Right lobe of liver (tissue), 6 donors: ENCODE measurements at regions not wholly inside any gene's neighbourhood (a gene's known extent, or its start where the extent isn't known, plus 50 kb on each side); places are given as distances from the start of the nearest gene placed in this dataset.

Experiments
- ATAC-seq, 4 donors: fragments of 200-7000 bp; cut with Tn5 transposase; one replicate each; pipeline ENCODE4 v1.9.1; 2020; ENCODE audit warnings: mild to moderate bottlenecking in 4 of 4, moderate library complexity in 4 of 4
- DNase-seq, 3 donors: peaks; one replicate each; pipeline ENCODE4 v3.0.0-alpha.2; 2020
- H3K27ac ChIP-seq, 3 donors: fragments of 200-600 bp; one replicate each; pipeline ENCODE4 v1.8.0; 2022
- H3K27me3 ChIP-seq, 2 donors: fragments of 200-600 bp; one replicate each; pipeline ENCODE4 v1.8.0; 2022
- H3K36me3 ChIP-seq, 4 donors: fragments of 200-600 bp; sonication (generic) in 1 of 4; one replicate each; pipeline versions ENCODE4 v1.5.1 to v1.8.0; 2017 to 2022; ENCODE audit warnings: control low read depth in 1 of 4
- H3K4me1 ChIP-seq, 4 donors: fragments of 200-600 bp; sonication (generic) in 1 of 4; one replicate each; pipeline versions ENCODE4 v1.5.1 to v1.8.0; 2017 to 2022; ENCODE audit warnings: control low read depth in 1 of 4
- H3K4me3 ChIP-seq, 3 donors: fragments of 200-600 bp; one replicate each; pipeline ENCODE4 v1.8.0; 2022
- H3K9me3 ChIP-seq, 4 donors: fragments of 200-600 bp; sonication (generic) in 1 of 4; one replicate each; pipeline versions ENCODE4 v1.5.1 to v1.8.0; 2017 to 2022; ENCODE audit warnings: control low read depth in 1 of 4
- CTCF ChIP-seq, 4 donors: fragments of 200-600 bp in 3 of 4; fragments of 450-650 bp in 1 of 4; IDR thresholded peaks; one replicate each; pipeline versions ENCODE4 v1.5.1 to v1.8.0; 2016 to 2022; ENCODE audit warnings: antibody characterized with exemption in 4 of 4, mild to moderate bottlenecking in 2 of 4
- POLR2A ChIP-seq: fragments of 450-650 bp; IDR thresholded peaks from one replicate; pipeline ENCODE4 v1.6.1; 2017; ENCODE audit warnings: antibody characterized with exemption, mild to moderate bottlenecking
- WGBS: methylation state at CpG from one replicate; pipeline ENCODE4 v1.1.6; 2018; ENCODE audit warnings: low coverage, low lambda C conversion rate; ENCODE audit not compliant: insufficient coverage; ENCODE audit errors: missing lambda C conversion rate; 5-methylcytosine and 5-hydroxymethylcytosine counted together
- intact Hi-C, 2 donors: fragments of 100-400 bp; cut with DNase I; formaldehyde crosslinking; loops; one replicate each; pipeline versions ENCODE4 v1.11.2 to v1.14.1; 2022
- donor health status: DM: no; HTN: yes; CAD: no.
- donor health status: DM: no; HTN: no; CAD: no.
- donor health status: DM: no; HTN: no; CAD: no.
- donor health status: DM: no; HTN: yes; CAD: no.
- donor health status: DM: no; HTN: yes; CAD: no.

- H3K4me1 ChIP-seq = no peaks in the 10 kb centered on the region
- 48% methylated on average over 3 of the region's 3 CpGs for WGBS
- no peak for DNase-seq
- TF ChIP-seq CTCF (IDR thresholded peaks at IDR 0.05) (no peak), POLR2A (no peak)
- H3K4me3 ChIP-seq = no peak overlapping the region
- intact Hi-C loops = no loop called here
- no peaks in the 10 kb centered on the region for H3K27me3 ChIP-seq
- H3K9me3 ChIP-seq = no peaks in the 10 kb centered on the region
- H3K27ac ChIP-seq = no peak overlapping the region
- ATAC-seq = no peak
- no peaks in the 10 kb centered on the region for H3K36me3 ChIP-seq
These were observed 605.6 kb upstream of the SETBP1 start for GRCh38 chr18:44075038-44075437.

GRCh38 chr18:44079606-44080005 is 601.1 kb upstream of the SETBP1 start:
- H3K27ac ChIP-seq = no peak overlapping the region
- no peaks in the 10 kb centered on the region for H3K36me3 ChIP-seq
- no peak overlapping the region for H3K4me3 ChIP-seq
- TF ChIP-seq POLR2A (no peak), CTCF (IDR thresholded peaks at IDR 0.05) (no peak)
- H3K4me1 ChIP-seq = no peaks in the 10 kb centered on the region
- intact Hi-C loops = no loop called here
- H3K9me3 ChIP-seq = no peaks in the 10 kb centered on the region
- 25% methylated on average over 1 of the region's 1 CpG for WGBS
- ATAC-seq (no peak), DNase-seq (no peak)
- no peaks in the 10 kb centered on the region for H3K27me3 ChIP-seq

- no peaks in the 10 kb centered on the region for H3K36me3 ChIP-seq
- DNase-seq (no peak), ATAC-seq (no peak)
- H3K27ac ChIP-seq = no peak overlapping the region
- intact Hi-C loops = no loop called here
- no peaks in the 10 kb centered on the region for H3K27me3 ChIP-seq
- no peak overlapping the region for H3K4me3 ChIP-seq
- no peaks in the 10 kb centered on the region for H3K4me1 ChIP-seq
- 46% methylated on average over 1 of the region's 1 CpG for WGBS
- no peaks in the 10 kb centered on the region for H3K9me3 ChIP-seq
- TF ChIP-seq POLR2A = no peak
- no peak for TF ChIP-seq CTCF (IDR thresholded peaks at IDR 0.05)
These were observed 600.6 kb upstream of the SETBP1 start for GRCh38 chr18:44080054-44080453.

DNA sequence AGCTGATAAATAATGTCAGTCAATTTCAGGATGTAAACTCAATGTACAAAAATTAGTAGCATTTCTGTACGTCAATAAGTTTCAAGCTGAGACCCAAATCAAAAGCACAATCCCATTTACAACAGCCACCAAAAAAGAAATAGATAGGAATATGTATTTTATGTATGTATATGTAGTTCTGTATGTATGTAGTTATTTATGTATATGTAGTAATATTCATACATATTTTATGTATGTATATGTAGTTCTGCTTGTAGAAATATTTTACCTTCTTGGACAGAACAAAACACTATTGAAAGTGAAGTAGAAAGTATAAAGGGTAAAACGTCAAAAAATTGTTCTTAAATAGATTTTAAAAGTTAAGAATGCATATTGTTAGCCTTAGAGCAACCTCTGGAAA is 591.0 kb upstream of the SETBP1 start:
- no peak overlapping the region for H3K4me3 ChIP-seq
- no peaks in the 10 kb centered on the region for H3K27me3 ChIP-seq
- WGBS = 29% methylated on average over 2 of the region's 2 CpGs
- TF ChIP-seq CTCF (IDR thresholded peaks at IDR 0.05) (no peak), POLR2A (no peak)
- H3K36me3 ChIP-seq = no peaks in the 10 kb centered on the region
- H3K4me1 ChIP-seq = no peaks in the 10 kb centered on the region
- no peaks in the 10 kb centered on the region for H3K9me3 ChIP-seq
- ATAC-seq = no peak
- H3K27ac ChIP-seq = no peak overlapping the region
- intact Hi-C loops = no loop called here
- DNase-seq = no peak

- TF ChIP-seq CTCF (IDR thresholded peaks at IDR 0.05) (no peak), POLR2A (no peak)
- H3K27me3 ChIP-seq = no peaks in the 10 kb centered on the region
- no peaks in the 10 kb centered on the region for H3K36me3 ChIP-seq
- H3K9me3 ChIP-seq = no peaks in the 10 kb centered on the region
- intact Hi-C loops = no loop called here
- DNase-seq (no peak), ATAC-seq (no peak)
- WGBS = 50% methylated on average over 3 of the region's 3 CpGs
- no peaks in the 10 kb centered on the region for H3K4me1 ChIP-seq
- no peak overlapping the region for H3K27ac ChIP-seq
- no peak overlapping the region for H3K4me3 ChIP-seq
These were observed 590.2 kb upstream of the SETBP1 start for GRCh38 chr18:44090453-44090852.
